Tibial nerve (tissue), 4 donors: ENCODE measurements at regions not wholly inside any gene's neighbourhood (a gene's known extent, or its start where the extent isn't known, plus 50 kb on each side); places are given as distances from the start of the nearest gene placed in this dataset.
A peak's percentile ranks its signal among the peaks of the same experiment; 100 is the strongest.

Source experiments
- EP300 ChIP-seq, 2 donors: sonication (generic); formaldehyde crosslinking; IDR thresholded peaks; one replicate each; pipeline ENCODE4 v1.6.1; 2017; ENCODE audit warnings: antibody characterized with exemption in 2 of 2, mild to moderate bottlenecking in 1 of 2
- POLR2A ChIP-seq, 2 donors: fragments of 450-650 bp; IDR thresholded peaks; one replicate each; pipeline ENCODE4 v1.6.1; 2017; ENCODE audit warnings: antibody characterized with exemption in 2 of 2, mild to moderate bottlenecking in 2 of 2, moderate library complexity in 2 of 2
- TF ChIP-seq, protein P1 (sequence below), 5 experiments: fragments of 200-600 bp in 3 of 5; fragments of 450-650 bp in 2 of 5; sonication (generic) in 3 of 5; IDR thresholded peaks; one replicate each; pipeline ENCODE4 v1.5.1; 2016 to 2019; ENCODE audit warnings: antibody characterized with exemption in 5 of 5, mild to moderate bottlenecking in 3 of 5, moderate library complexity in 2 of 5

DNA sequence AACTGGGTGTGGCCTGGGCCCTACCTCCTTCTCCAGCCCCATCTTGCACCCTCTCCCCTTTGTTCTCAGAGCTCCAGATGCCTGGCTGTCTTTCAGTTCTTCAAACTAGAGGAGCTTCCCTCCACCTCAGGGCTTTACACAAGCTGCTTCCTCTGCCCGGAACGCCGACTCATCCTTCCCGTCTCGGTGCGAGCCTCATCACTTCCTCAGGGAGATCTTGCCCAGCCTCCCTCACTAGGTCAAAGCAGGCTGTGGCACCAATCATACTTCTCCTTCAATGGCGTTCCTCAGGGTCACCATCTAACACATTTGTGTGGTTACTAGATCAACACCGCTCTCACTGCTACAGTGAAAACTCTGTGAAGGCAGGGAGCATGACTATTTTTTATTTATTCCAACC is 56.2 kb upstream of the ZSWIM6 start:
- TF ChIP-seq, protein P1, sequence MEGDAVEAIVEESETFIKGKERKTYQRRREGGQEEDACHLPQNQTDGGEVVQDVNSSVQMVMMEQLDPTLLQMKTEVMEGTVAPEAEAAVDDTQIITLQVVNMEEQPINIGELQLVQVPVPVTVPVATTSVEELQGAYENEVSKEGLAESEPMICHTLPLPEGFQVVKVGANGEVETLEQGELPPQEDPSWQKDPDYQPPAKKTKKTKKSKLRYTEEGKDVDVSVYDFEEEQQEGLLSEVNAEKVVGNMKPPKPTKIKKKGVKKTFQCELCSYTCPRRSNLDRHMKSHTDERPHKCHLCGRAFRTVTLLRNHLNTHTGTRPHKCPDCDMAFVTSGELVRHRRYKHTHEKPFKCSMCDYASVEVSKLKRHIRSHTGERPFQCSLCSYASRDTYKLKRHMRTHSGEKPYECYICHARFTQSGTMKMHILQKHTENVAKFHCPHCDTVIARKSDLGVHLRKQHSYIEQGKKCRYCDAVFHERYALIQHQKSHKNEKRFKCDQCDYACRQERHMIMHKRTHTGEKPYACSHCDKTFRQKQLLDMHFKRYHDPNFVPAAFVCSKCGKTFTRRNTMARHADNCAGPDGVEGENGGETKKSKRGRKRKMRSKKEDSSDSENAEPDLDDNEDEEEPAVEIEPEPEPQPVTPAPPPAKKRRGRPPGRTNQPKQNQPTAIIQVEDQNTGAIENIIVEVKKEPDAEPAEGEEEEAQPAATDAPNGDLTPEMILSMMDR (IDR thresholded peaks at IDR 0.05): no peak
- TF ChIP-seq EP300 (IDR thresholded peaks at IDR 0.05) (peak in 1 of 2 donors; percentile 58), POLR2A (IDR thresholded peaks at IDR 0.05) (no peak)
